ENCODE measurements at regions not wholly inside any gene's neighbourhood (a gene's known extent, or its start where the extent isn't known, plus 50 kb on each side); places are given as distances from the start of the nearest gene placed in this dataset.

- TF ChIP-seq CTCF (IDR thresholded peaks at IDR 0.05) = no peak
- no peak for TF ChIP-seq POLR2A (IDR thresholded peaks at IDR 0.05)
Observed at GRCh38 chr18:49673281-49673680, 111.4 kb downstream of the LIPG start.
